ENCODE measurements at regions not wholly inside any gene's neighbourhood (a gene's known extent, or its start where the extent isn't known, plus 50 kb on each side); places are given as distances from the start of the nearest gene placed in this dataset.

DNA sequence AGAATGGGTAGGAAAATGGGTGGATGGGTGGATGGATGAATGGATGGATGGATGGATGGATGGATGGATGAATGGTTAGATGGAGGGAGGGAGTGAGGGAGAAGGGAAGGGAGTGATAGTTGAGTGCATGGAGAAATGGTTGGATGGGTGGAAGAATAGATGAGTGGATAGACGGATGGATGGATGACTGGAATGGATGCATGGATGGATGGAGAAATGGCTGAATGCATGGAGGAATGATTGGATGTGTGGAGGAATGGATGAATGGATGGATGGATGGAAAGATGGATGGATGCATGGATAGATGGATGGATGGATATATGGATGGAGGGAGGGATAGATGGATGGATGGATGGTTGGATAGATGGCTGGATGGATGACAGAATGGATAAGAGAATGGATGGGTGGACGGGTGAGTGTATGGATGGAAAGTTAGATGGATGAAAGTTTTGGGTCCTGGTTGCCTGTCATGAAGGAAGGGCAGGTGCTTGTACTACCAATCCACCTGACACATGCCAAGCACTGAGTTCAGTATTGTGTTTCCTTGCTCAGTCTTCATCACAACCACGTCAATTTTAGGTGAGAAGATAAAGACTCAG, 286.5 kb upstream of the RTL1 start:
- H3K4me2 ChIP-seq (ENCODE audit: low read depth, low read length), result no peak overlapping the region
- no peak overlapping the region for H2AFZ ChIP-seq (ENCODE audit: low read length)
- 21% methylated on average over 3 of the region's 3 CpGs for WGBS (ENCODE audit: low lambda C conversion rate)
- no peaks in the 10 kb centered on the region for H3K36me3 ChIP-seq (replicated peaks in 1 of 2; ENCODE audit: control insufficient read depth in 1 of 2, insufficient read depth in 2 of 2, low read length in 2 of 2)
- peaks cover 13 to 61% of the 10 kb centered on the region in 2 experiments for H3K27me3 ChIP-seq (ENCODE audit: control insufficient read depth in 1 of 2, insufficient read depth in 2 of 2, low read length in 2 of 2)
- no TSS peak for BruUV-seq (replicated peaks)
- in situ Hi-C loops (cut with HindIII; ENCODE audit: extremely low pct_ligation_motif_present, low pct_unique_long_range_greater_than_20kb), result no loop called here
- TF ChIP-seq, protein P1, sequence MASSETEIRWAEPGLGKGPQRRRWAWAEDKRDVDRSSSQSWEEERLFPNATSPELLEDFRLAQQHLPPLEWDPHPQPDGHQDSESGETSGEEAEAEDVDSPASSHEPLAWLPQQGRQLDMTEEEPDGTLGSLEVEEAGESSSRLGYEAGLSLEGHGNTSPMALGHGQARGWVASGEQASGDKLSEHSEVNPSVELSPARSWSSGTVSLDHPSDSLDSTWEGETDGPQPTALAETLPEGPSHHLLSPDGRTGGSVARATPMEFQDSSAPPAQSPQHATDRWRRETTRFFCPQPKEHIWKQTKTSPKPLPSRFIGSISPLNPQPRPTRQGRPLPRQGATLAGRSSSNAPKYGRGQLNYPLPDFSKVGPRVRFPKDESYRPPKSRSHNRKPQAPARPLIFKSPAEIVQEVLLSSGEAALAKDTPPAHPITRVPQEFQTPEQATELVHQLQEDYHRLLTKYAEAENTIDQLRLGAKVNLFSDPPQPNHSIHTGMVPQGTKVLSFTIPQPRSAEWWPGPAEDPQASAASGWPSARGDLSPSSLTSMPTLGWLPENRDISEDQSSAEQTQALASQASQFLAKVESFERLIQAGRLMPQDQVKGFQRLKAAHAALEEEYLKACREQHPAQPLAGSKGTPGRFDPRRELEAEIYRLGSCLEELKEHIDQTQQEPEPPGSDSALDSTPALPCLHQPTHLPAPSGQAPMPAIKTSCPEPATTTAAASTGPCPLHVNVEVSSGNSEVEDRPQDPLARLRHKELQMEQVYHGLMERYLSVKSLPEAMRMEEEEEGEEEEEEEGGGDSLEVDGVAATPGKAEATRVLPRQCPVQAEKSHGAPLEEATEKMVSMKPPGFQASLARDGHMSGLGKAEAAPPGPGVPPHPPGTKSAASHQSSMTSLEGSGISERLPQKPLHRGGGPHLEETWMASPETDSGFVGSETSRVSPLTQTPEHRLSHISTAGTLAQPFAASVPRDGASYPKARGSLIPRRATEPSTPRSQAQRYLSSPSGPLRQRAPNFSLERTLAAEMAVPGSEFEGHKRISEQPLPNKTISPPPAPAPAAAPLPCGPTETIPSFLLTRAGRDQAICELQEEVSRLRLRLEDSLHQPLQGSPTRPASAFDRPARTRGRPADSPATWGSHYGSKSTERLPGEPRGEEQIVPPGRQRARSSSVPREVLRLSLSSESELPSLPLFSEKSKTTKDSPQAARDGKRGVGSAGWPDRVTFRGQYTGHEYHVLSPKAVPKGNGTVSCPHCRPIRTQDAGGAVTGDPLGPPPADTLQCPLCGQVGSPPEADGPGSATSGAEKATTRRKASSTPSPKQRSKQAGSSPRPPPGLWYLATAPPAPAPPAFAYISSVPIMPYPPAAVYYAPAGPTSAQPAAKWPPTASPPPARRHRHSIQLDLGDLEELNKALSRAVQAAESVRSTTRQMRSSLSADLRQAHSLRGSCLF (CRISPR knock-in tag; IDR thresholded peaks at IDR 0.05; ENCODE audit: borderline replicate concordance), result no peak
- TF ChIP-seq IKZF1 (IDR thresholded peaks at IDR 0.05) (0 out of 2 replicates have a peak, but pooled peaks have one; percentile 20), FOXA1 (IDR thresholded peaks at IDR 0.05) (peak; percentile 26; the same call in 1 of the 2 replicates), FOXA1 (CRISPR knock-in tag; IDR thresholded peaks at IDR 0.05) (no peak)
- H3K9ac ChIP-seq (ENCODE audit: insufficient read depth, low read depth, low read length), result no peak overlapping the region
- H3K27ac ChIP-seq (ENCODE audit: extremely low read length, insufficient read depth, low read length), result no peak overlapping the region
- DNase-seq (ENCODE audit: low spot score) (no peak), ATAC-seq (no peak), FAIRE-seq (no peak)
- H4K20me1 ChIP-seq (ENCODE audit: insufficient read depth, low read length), result no peaks in the 10 kb centered on the region
- H3K4me1 ChIP-seq (ENCODE audit: insufficient read depth, low read length), result no peaks in the 10 kb centered on the region
- H3K79me2 ChIP-seq (ENCODE audit: insufficient read depth, low read length), result no peaks in the 10 kb centered on the region
- H3K9me3 ChIP-seq (ENCODE audit: low read length), result no peaks in the 10 kb centered on the region
- H3K4me3 ChIP-seq (replicated peaks in 1 of 3; ENCODE audit: insufficient read depth in 1 of 3, low read depth in 2 of 3, low read length in 3 of 3), result no peak overlapping the region
- intact Hi-C loops (cut with micrococcal nuclease; ENCODE audit: unreplicated experiment), result no loop called here
- ChIA-PET POLR2A (no interaction called here), CTCF (ENCODE audit: low intra/inter-chr PET ratio, low total read pairs) (no interaction called here)
